Trophoblast cell (in vitro differentiated cells and primary cell): ENCODE measurements at regions not wholly inside any gene's neighbourhood (a gene's known extent, or its start where the extent isn't known, plus 50 kb on each side); places are given as distances from the start of the nearest gene placed in this dataset.

Source experiments
- DNase-seq, 2 donors: peaks; one replicate each; pipeline ENCODE4 v3.0.0-alpha.2; 2016
- H2AFZ ChIP-seq: 2 replicates; pipeline ENCODE4 v1.6.1; 2013; ENCODE audit warnings: low read length, moderate library complexity, mild to moderate bottlenecking; ENCODE audit not compliant: insufficient read depth, poor library complexity
- H2AK5ac ChIP-seq: 2 replicates; pipeline ENCODE4 v1.6.1; 2013; ENCODE audit warnings: mild to moderate bottlenecking, low read length
- H2BK120ac ChIP-seq: 2 replicates; pipeline ENCODE4 v1.6.1; 2013; ENCODE audit warnings: low read length, mild to moderate bottlenecking, moderate library complexity; ENCODE audit not compliant: insufficient read depth, poor library complexity
- H2BK12ac ChIP-seq: 2 replicates; pipeline ENCODE4 v1.6.1; 2013; ENCODE audit warnings: mild to moderate bottlenecking, low read length, moderate library complexity
- H2BK5ac ChIP-seq: 2 replicates; pipeline ENCODE4 v1.6.1; 2013; ENCODE audit warnings: low read length, low read depth, moderate library complexity, mild to moderate bottlenecking; ENCODE audit not compliant: poor library complexity
- H3K14ac ChIP-seq: 2 replicates; pipeline ENCODE4 v1.6.1; 2013; ENCODE audit warnings: mild to moderate bottlenecking, low read length
- H3K18ac ChIP-seq: 2 replicates; pipeline ENCODE4 v1.6.1; 2013; ENCODE audit warnings: mild to moderate bottlenecking, low read length
- H3K23ac ChIP-seq: 2 replicates; pipeline ENCODE4 v1.6.1; 2013; ENCODE audit warnings: low read length
- H3K27ac ChIP-seq: 2 replicates; pipeline ENCODE4 v1.5.1; 2013; ENCODE audit warnings: low read depth, mild to moderate bottlenecking, inconsistent platforms, low read length, moderate library complexity
- H3K27me3 ChIP-seq: 2 replicates; pipeline ENCODE4 v1.6.1; 2013; ENCODE audit warnings: inconsistent platforms, mild to moderate bottlenecking, low read length, moderate library complexity; ENCODE audit not compliant: insufficient read depth
- H3K36me3 ChIP-seq, 2 experiments: 1 replicate in 1 of 2; 2 replicates in 1 of 2; pipeline ENCODE4 v1.6.1; 2013; ENCODE audit warnings: low read length in 2 of 2, mild to moderate bottlenecking in 2 of 2, moderate library complexity in 1 of 2; ENCODE audit not compliant: insufficient read depth in 2 of 2, control insufficient read depth in 1 of 2
- H3K4ac ChIP-seq: 2 replicates; pipeline ENCODE4 v1.6.1; 2013; ENCODE audit warnings: low read depth, mild to moderate bottlenecking, low read length, moderate library complexity
- H3K4me1 ChIP-seq, 2 experiments: 1 replicate in 1 of 2; 2 replicates in 1 of 2; pipeline ENCODE4 v1.6.1; 2013; ENCODE audit warnings: low read length in 2 of 2, mild to moderate bottlenecking in 2 of 2, moderate library complexity in 1 of 2; ENCODE audit not compliant: insufficient read depth in 2 of 2, control insufficient read depth in 1 of 2
- H3K4me2 ChIP-seq: 2 replicates; pipeline ENCODE4 v1.6.1; 2013; ENCODE audit warnings: inconsistent platforms, mild to moderate bottlenecking, low read length, moderate library complexity
- H3K4me3 ChIP-seq: 2 replicates; pipeline ENCODE4 v1.5.1; 2013; ENCODE audit warnings: mild to moderate bottlenecking, low read depth, low read length, inconsistent platforms
- H3K79me1 ChIP-seq: one replicate; pipeline ENCODE4 v1.6.1; 2013; ENCODE audit warnings: low read length
- H3K79me2 ChIP-seq: 2 replicates; pipeline ENCODE4 v1.6.1; 2013; ENCODE audit warnings: low read length, mild to moderate bottlenecking; ENCODE audit not compliant: control insufficient read depth, insufficient read depth, poor library complexity
- H3K9ac ChIP-seq: 2 replicates; pipeline ENCODE4 v1.6.1; 2013; ENCODE audit warnings: mild to moderate bottlenecking, low read length
- H3K9me3 ChIP-seq: 2 replicates; pipeline ENCODE4 v1.6.1; 2013; ENCODE audit warnings: low read depth, mild to moderate bottlenecking, control low read depth, inconsistent platforms, low read length; ENCODE audit not compliant: insufficient read depth
- H4K12ac ChIP-seq: 2 replicates; pipeline ENCODE4 v1.6.1; 2013; ENCODE audit warnings: low read depth, mild to moderate bottlenecking, low read length, moderate library complexity
- H4K8ac ChIP-seq: 2 replicates; pipeline ENCODE4 v1.6.1; 2013; ENCODE audit warnings: low read depth, mild to moderate bottlenecking, low read length, moderate library complexity
- H4K91ac ChIP-seq: one replicate; pipeline ENCODE4 v1.6.1; 2013; ENCODE audit warnings: low read depth, mild to moderate bottlenecking, low read length, moderate library complexity
- WGBS: extraction: QIAGEN DNeasy Blood & Tissue Kit; methylation state at CpG from one replicate; pipeline ENCODE4 v1.1.7; 2013; ENCODE audit warnings: missing lambda C conversion rate; ENCODE audit not compliant: insufficient read length, insufficient coverage; ENCODE audit errors: extremely low coverage; 5-methylcytosine and 5-hydroxymethylcytosine counted together

DNA sequence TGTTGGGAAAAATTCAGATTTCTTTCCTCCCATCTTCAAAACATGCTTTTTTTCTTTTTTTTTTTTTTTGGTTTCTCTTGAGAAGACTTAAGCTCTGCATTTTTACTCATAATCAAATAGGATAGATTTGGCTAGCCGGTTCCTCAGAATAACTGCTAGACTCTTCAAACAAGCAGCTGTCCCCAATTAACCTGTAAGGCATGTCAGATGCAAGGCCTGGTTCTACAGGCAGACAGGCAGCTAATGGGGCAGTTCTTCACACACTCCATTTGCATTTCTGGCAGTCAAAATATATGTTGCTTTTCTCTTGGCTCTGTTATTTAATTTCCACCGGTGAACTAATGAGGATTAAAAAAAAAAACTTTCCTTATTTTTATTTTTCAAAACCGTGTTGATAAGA is 228.0 kb upstream of the ATP2B1 start:
- Histone ChIP-seq H4K12ac (no peak overlapping the region), H3K27ac (no peak overlapping the region), H3K14ac (no peak overlapping the region), H2BK120ac (no peak overlapping the region), H3K79me1 (peaks cover 8% of the 10 kb centered on the region), H3K9me3 (no peaks in the 10 kb centered on the region), H3K4ac (no peak overlapping the region), H4K8ac (no peak overlapping the region), H2BK5ac (no peak overlapping the region), H2AFZ (no peak overlapping the region), H3K27me3 (no peaks in the 10 kb centered on the region), H4K91ac (no peak overlapping the region), H3K79me2 (no peaks in the 10 kb centered on the region), H3K4me3 (no peak overlapping the region), H3K4me1 (peaks cover 9 to 15% of the 10 kb centered on the region in 2 experiments), H3K36me3 (no peaks in the 10 kb centered on the region), H2AK5ac (no peak overlapping the region), H2BK12ac (no peak overlapping the region), H3K18ac (no peak overlapping the region), H3K23ac (no peak overlapping the region), H3K4me2 (no peak overlapping the region), H3K9ac (no peak overlapping the region)
- no CpG with 5 or more reads among the region's 3 CpGs for WGBS
- DNase-seq = no peak

DNA sequence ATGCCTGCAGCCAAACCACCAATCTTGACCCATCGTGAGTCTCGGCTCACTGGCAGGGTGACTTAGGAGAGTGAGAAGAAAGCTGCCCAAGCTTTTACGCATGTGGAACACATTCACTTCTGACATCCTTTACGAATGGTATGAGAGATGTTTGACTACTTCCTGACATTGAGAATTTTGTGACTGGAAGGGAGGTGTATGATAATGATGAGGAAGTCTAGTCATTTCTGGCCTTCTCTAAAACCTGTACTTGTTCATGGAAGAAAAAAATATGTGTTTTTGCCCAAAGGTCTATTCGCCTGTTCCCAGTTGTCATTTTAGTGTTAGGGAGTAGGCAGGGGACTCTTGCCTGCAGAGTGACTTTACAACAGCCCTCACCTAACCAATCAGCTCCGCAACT is 227.2 kb upstream of the ATP2B1 start:
- Histone ChIP-seq H2AK5ac (no peak overlapping the region), H3K9me3 (no peaks in the 10 kb centered on the region), H3K4ac (no peak overlapping the region), H3K23ac (no peak overlapping the region), H2AFZ (no peak overlapping the region), H3K18ac (peak overlapping the region; percentile 66), H4K91ac (no peak overlapping the region), H3K27ac (no peak overlapping the region), H3K4me2 (no peak overlapping the region), H3K36me3 (no peaks in the 10 kb centered on the region), H4K8ac (no peak overlapping the region), H3K79me2 (no peaks in the 10 kb centered on the region), H3K14ac (no peak overlapping the region), H3K4me3 (no peak overlapping the region), H3K27me3 (no peaks in the 10 kb centered on the region), H3K4me1 (peaks cover 9 to 15% of the 10 kb centered on the region in 2 experiments), H4K12ac (no peak overlapping the region), H2BK12ac (peak overlapping the region; percentile 98), H2BK120ac (peak overlapping the region; percentile 31), H3K79me1 (peaks cover 8% of the 10 kb centered on the region), H2BK5ac (no peak overlapping the region), H3K9ac (no peak overlapping the region)
- WGBS = no CpG with 5 or more reads among the region's 6 CpGs
- DNase-seq = peak in 1 of 2 donors; percentile 32

- H3K79me1 ChIP-seq = peaks cover 8% of the 10 kb centered on the region
- H2AK5ac ChIP-seq = no peak overlapping the region
- H3K27me3 ChIP-seq = no peaks in the 10 kb centered on the region
- H3K4me1 ChIP-seq = peaks cover 9 to 15% of the 10 kb centered on the region in 2 experiments
- H2AFZ ChIP-seq = no peak overlapping the region
- no peak overlapping the region for H3K4me3 ChIP-seq
- no peak overlapping the region for H3K4me2 ChIP-seq
- H4K8ac ChIP-seq = no peak overlapping the region
- no peaks in the 10 kb centered on the region for H3K79me2 ChIP-seq
- no peaks in the 10 kb centered on the region for H3K36me3 ChIP-seq
- H4K12ac ChIP-seq = no peak overlapping the region
- peak in 1 of 2 donors; percentile 60 for DNase-seq
- no peak overlapping the region for H3K9ac ChIP-seq
- H3K9me3 ChIP-seq = no peaks in the 10 kb centered on the region
- H3K14ac ChIP-seq = no peak overlapping the region
- no peak overlapping the region for H2BK12ac ChIP-seq
- no peak overlapping the region for H4K91ac ChIP-seq
- no peak overlapping the region for H2BK120ac ChIP-seq
- no CpG with 5 or more reads among the region's 1 CpG for WGBS
- no peak overlapping the region for H3K27ac ChIP-seq
- H3K4ac ChIP-seq = no peak overlapping the region
- H2BK5ac ChIP-seq = no peak overlapping the region
- no peak overlapping the region for H3K23ac ChIP-seq
- no peak overlapping the region for H3K18ac ChIP-seq
These were observed 225.3 kb upstream of the ATP2B1 start for GRCh38 chr12:89933911-89934310.

DNA sequence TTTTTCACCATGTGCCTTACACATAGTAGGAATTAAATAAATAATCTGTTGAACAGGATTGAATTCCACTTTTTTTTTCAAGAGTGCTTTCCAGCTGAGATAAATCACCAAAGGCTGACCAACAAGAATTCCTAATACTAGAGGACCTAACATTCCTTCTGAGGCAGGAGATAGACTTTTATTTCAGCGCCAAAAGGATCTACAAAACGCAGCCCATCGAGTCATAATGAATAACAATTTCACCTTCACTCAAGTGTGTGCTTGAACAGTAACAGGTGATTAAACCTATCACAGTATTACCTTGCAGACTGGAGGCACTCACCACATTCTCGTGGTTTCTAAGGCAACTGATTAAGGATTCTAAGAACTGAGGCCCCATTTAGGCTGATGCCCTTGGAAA is 224.3 kb upstream of the ATP2B1 start:
- no peak for DNase-seq
- no peak overlapping the region for H3K23ac ChIP-seq
- H2BK120ac ChIP-seq = no peak overlapping the region
- no peaks in the 10 kb centered on the region for H3K9me3 ChIP-seq
- peaks cover 9 to 15% of the 10 kb centered on the region in 2 experiments for H3K4me1 ChIP-seq
- no peak overlapping the region for H3K4me2 ChIP-seq
- no peak overlapping the region for H3K27ac ChIP-seq
- no peak overlapping the region for H3K4me3 ChIP-seq
- H4K91ac ChIP-seq = no peak overlapping the region
- H3K14ac ChIP-seq = no peak overlapping the region
- H2BK5ac ChIP-seq = no peak overlapping the region
- H3K18ac ChIP-seq = no peak overlapping the region
- no peaks in the 10 kb centered on the region for H3K36me3 ChIP-seq
- no CpG with 5 or more reads among the region's 4 CpGs for WGBS
- H2AK5ac ChIP-seq = no peak overlapping the region
- H3K9ac ChIP-seq = no peak overlapping the region
- H3K4ac ChIP-seq = no peak overlapping the region
- H3K79me1 ChIP-seq = peaks cover 8% of the 10 kb centered on the region
- H3K79me2 ChIP-seq = no peaks in the 10 kb centered on the region
- no peak overlapping the region for H2AFZ ChIP-seq
- no peak overlapping the region for H2BK12ac ChIP-seq
- H3K27me3 ChIP-seq = no peaks in the 10 kb centered on the region
- H4K8ac ChIP-seq = no peak overlapping the region
- no peak overlapping the region for H4K12ac ChIP-seq
